ENCODE measurements at regions not wholly inside any gene's neighbourhood (a gene's known extent, or its start where the extent isn't known, plus 50 kb on each side); places are given as distances from the start of the nearest gene placed in this dataset.
"Not testable (repeated sequence)": the region's sequence is repeated elsewhere in the genome, so short reads cannot be mapped to it uniquely, and the experiment has no call there.

DNA sequence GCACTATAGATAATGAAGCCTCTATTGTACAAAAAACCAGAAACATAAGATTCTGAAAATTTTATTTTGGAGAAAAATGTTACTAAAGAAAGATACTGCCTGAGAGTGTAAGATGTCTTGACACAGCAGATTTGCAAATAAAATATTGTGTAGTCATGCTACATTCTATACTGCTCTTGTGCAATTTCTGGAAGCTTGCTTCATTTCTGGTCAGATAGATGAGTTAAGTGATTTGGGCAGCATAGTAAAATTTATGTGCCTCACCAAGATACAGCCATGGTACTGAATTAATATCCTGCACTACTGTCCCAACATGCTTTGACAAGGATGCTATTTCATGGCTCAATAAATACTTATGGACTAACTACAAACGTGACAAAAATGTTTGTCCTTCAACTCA lies 55.1 kb upstream of the STARD13 start:
- DNase-seq = no peak

DNA sequence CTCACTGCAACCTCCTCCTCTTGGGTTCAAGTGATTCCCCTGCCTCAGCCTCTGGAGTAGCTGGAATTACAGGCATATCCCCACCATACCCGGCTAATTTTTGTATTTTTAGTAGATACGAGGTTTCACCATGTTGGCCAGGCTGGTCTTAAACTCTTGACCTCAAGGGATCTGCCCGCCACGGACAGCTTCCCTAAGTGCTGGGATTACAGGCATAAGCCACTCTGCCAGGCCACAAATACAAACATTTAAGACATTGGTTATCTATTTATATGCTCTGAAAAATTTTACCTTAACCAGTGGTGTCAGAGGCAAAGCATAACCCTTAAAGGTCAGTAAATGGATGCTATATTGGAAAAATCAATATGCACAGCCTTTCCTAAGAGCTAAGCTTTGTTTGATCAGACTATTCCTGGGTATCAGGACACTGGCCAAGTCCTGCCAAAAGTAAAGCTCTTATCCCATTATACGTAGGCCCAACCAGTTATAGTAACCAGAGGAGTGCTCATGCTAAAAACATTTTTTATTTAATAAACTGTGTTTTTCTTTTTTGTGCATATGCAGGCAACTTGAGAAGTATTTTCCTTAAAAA lies 56.4 kb upstream of the STARD13 start:
- DNase-seq = no peak

DNA sequence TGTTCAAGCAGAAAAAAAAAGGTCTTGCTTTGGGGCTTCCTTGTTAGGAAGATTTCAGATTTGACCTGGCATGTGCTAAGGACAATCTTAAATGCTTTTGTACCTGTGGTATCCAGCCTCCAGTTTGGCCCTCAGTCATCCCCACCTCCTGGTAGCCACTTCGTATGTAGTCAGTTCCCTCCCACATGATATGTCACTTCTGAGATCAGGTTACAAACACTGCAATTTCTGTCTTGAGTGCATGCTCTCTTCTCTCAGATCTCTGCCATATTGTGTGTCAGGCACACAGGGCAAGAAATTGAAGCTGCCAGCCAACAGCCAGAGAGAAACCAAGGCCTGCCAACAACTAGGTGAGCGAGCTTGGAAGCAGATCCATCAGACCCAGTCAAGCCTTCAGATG lies 60.3 kb upstream of the STARD13 start:
- no peak for DNase-seq

DNA sequence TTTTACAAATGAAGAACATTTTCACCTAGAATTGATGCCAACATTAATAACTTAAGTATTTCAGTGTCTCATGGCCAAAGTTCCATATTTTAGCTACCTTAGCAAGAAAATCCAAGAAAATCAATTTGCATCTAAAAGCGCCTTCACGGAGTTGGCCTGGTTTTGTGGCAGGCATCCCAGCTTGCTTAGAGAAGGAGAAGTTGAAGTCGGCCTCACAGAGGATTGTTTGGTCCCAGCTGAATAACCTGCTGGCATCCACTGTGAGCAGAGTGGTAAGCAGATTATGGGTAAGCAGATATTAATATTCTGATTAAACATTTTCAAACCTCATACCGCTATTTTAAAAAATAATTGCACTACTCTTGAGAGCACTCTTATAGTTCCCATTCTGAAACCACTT lies 62.3 kb upstream of the STARD13 start:
- DNase-seq = no peak

DNA sequence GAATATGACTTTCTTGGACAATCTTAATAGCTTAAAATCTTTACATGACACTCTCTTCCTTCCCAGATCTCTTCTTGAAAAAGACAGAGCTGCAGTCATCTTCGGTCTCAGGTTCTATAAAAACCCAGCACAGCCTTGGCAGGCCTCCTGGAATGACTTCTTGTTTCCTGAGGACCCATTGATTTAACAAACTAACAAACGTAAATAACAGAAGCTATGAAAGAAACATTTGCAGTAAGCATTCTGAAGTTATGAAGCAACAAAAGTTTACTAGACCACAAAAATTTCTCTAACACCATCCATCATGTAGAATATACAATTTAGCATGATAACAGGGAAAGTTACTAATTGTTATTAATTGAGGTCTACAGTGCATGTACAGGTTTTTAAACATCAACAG lies 62.8 kb upstream of the STARD13 start:
- DNase-seq = no peak

DNA sequence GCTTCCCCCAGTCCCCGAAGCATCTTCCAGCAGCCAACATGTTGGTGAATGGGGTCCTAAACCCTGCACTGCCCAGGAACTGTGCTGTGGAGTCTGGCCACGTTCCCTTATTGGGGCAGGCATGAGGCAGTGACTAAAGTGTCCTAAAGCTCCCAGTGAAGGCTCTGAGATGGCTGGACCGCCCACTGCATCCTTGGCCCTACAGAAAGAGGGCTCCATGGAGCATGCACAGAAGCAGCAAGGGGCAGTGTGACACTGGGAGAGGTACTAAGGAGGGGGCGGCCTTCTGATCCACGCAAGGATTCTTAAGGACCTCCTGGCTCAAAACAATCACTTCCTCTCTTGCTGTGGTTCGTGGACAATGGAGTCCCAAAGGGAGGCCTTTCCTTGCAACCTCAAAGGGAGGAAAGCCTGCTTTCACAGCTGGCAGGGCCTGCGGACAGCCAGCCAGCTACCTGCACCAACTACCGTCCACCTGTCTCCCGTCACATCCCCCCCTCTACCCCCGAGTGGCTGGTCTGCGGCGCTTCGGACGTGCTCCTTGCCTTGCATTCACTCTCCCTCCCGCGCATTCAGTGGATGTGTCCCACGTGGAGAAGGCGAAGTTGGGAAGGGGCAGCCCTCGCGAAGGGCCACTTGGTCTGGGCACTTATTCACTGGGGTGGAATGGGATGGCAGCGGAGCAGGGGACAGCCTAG lies 63.9 kb upstream of the STARD13 start:
- no peak for DNase-seq

DNA sequence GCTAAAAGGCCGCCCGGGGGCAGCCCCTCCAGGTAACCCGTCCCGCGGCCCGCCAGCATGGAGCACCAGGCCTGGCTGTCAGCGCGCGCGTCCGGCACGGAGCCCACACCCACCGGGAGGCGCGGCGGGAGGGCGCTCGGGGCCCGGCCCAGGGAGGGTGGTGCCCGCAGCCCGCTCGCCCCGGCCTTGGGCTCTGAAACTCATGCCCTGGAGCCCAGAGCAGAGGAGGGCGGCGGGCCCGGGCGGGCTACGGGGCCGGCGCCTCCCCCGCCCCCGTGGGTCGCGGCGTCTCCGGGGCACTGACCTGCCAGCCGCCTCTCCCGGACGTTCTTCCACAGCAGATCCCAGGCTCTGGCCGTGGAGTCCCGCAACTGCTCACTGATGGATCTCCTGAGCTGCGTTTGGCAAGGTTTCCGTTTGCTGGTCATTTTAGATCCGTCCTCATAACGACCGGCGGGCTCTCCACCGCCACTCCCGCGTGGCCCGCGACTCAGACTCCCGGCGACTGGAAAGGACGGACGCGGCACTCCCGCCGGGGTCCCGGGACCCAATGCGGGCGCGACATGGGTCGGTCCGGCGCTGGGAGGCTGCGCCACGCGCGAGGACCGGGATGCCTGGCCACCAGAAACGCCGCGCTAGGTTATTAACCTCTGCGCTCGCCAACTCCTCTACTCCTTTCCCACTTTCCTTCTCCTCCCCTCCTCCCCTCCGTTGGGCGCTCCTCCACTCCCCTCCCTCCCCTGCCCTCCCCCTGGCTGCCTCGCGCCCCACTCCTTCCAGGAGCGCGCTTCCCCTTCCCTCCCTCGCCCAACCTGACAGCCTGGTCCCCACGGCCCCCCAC lies 64.7 kb upstream of the STARD13 start:
- no peak for DNase-seq

DNA sequence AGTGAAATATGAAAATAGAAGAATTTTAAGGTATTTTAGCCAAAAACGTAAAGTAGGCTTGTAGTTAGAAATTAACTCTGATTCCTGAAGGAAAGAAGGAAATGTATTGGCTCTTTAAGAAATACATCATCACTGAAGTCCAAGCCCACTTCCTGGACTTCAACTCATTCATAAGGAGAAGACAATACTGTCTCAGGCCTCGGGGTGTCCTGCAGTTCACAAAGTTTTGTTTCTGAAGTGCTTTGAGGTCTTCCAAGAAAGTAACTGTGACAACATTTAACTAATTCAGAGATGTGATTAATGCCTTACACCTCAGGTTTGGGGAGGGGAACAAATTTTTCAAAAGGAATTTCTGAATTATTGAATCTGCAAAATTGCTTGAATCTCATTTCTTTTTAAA lies 65.8 kb upstream of the STARD13 start:
- no peak for DNase-seq

DNA sequence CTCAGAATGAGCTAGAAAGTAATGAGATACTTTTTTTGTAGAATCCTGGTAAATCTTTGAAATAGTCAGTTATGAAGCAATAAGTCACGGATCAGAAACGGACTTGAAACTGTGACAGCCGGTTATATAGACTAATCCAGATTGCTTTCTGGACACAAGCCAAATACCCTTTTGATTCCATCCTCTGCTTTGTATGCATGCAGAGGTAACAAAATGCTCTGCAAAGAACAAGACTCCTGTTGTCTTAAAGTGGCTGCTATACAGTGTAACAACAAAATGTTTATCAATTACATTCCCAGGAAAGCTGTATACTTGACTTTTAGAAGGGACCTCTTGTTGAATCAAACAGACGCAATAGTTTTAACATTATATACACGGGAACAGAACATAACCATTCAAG lies 66.5 kb upstream of the STARD13 start:
- DNase-seq = no peak

DNA sequence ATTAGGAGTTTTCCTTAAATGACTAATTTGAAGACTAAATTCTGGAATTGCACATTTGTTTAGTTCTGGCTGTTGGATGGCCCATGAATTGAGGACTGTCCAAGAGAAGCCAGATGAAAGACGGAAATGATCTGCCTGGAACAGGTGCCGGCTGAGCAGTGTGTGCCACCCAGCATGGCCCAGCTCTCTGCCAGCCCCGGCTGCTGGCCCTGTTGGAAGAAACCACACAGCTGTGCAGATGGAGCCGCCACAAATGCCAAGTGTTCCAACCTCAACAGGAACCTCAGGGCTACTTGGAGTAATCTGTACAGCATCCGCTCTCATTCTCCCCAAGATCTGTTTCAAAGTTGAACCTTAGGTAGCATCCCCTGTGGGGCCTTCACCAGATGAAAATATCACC lies 67.0 kb upstream of the STARD13 start:
- no peak for DNase-seq

DNA sequence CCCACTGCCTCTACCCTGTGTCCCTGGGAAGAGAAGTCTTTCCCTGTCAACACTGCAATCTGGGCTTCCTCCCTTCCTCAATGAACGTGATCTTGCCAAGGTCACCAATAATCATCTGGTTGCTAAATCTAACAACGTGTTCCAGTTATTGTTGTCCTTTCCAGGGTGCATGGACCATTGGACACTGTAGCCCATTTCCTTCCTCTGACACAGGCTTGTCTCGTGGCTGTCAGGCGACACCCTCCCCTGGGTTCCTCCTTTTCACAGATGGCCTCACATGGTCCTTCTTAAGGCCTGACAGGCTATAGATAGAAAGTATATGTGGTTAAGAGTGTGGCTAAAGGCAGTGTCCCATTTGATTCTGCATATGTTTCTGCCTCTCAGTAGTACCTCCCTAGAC lies 67.7 kb upstream of the STARD13 start:
- DNase-seq = no peak

DNA sequence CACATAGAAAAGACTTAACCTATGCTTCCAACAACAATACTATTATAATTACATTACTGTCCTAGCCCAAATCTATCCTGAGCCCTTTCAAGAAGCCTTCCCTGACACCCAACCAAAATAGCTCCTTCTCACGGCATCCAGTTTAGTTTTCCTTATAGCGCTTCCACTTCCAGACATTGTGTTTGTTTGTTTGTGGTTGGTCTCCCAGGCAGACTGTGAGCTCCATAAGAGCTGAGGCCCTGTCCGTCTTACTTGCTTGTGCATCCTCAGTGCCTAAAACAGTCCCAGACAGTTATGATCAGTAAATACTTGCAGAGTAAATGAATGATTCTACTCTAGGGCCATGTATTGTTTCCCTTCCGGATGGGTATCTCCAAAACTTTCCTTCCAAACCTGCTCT lies 68.1 kb upstream of the STARD13 start:
- DNase-seq = no peak

DNA sequence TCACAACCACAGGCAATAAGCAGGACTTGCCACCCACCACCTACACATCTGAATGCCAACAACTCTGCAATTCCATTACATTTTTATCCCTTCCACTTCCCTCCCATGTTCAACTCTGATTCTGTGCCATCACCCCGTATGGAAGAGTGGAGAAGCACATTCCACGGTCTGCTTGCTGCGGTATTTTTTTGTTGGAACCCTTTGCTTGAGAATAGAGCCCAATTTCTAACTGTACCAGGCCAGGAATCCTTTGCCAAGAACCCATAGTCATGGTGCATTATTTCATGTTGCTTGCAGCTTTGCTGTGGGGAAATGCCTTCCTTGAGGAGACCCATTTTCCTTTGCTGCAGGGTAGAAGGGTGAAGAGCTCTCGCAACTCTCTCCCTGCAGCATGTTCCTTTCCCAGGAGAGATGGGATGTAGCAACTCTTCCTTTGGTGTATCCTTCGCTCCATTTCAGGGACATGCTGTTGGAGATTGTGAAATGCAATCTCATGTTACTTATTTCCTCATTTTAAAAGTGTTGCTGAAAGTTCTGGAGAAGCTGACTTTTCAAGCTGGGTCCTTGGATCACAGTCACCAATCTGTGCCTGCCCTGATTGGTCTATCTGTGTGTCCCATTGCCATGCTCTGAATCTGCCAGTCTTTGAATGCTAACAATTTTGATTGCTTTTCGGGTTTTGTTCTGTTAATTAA lies 69.8 kb upstream of the STARD13 start:
- DNase-seq = no peak

DNA sequence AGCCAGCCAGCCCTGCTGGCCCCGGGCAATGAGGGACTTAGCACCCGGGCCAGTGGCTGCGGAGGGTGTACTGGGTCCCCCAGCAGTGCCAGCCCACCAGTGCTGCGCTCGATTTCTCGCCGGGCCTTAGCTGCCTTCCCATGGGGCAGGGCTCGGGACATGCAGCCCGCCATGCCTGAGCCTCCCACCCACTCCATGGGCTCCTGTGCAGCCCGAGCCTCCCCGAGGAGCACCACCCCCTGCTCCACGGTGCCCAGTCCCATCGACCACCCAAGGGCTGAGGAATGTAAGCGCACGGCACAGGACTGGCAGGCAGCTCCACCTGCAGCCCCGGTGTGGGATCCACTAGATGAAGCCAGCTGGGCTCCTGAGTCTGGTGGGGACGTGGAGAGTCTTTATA lies 72.5 kb upstream of the STARD13 start:
- not testable (repeated sequence) for DNase-seq

DNA sequence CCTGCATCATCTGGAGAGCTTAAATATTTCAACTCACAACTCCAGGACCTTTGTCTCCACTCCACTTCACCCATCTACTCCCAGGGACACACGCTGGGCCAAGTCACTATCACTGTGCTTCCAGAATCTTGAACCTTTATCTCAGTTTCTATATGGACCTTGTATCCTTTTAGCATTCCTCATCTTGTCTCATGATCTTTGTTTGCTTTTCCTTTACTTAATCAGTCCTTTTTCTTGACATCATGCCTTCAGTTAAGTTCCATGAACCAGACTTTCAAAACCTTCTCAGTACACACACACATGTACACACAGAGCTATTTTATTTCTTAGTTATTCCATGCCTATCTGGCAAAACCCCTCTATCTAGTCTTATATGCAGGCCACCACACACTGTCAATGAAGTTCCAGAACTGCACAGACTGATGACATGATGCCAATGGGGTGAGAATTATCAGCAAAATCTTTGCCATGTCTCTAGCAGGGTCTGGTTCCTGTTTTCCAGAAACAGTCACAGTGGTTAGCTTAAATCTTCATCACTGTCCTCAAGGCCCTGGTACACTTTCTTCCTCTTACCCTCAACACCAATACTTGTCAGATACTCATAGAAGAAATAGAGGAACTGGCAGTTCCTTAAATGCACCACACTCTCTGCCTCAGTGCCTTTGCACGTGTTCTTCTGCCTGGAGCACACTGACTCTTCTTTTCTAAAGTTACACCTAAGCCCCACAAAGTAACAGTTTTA lies 77.6 kb upstream of the STARD13 start:
- DNase-seq = no peak

DNA sequence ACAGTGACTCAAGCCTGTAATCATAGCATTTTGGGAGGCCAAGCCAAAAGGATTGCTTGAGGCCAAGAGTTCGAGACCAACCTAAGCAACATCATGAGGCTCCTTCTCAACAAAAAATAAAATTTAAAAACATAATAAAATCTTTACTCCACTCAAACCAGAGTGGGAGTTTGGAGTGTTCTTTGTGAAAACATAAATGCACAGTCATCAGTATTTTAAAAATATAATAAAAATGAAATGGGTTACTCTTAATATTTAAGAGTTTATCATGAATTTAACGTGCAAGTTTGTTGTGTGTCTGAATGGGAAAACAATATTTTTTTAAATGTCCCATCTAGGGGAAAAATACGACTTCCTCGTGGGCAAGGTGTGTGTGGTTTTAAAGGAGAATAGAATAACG lies 78.6 kb upstream of the STARD13 start:
- DNase-seq = no peak

DNA sequence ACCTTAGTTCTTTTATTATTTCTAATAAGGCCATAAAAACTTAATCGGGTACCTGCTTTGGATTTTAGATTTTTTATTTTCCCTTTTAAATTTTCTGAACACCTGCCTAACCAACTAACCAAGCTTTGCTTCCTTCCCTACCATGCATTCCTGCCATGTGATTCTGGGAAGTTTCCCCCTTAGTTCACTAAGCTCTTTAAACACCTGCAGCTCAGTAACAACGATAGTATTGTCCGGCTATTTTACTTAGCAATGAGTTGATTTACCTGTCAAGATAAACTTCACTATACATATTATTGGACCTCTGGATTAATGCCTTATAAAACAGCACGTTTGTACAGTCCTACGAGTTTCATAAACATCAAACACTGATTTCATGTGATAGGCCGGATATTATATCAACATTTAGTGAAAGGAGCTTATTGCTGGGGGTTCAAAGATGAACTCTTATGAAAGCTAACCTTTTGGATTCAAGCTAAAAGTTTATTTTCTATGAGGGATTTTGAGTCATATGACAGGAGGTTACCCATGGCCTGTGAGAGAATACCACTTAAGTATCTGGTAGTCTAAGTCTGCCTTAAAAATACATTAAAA lies 81.0 kb upstream of the STARD13 start:
- DNase-seq = no peak

DNA sequence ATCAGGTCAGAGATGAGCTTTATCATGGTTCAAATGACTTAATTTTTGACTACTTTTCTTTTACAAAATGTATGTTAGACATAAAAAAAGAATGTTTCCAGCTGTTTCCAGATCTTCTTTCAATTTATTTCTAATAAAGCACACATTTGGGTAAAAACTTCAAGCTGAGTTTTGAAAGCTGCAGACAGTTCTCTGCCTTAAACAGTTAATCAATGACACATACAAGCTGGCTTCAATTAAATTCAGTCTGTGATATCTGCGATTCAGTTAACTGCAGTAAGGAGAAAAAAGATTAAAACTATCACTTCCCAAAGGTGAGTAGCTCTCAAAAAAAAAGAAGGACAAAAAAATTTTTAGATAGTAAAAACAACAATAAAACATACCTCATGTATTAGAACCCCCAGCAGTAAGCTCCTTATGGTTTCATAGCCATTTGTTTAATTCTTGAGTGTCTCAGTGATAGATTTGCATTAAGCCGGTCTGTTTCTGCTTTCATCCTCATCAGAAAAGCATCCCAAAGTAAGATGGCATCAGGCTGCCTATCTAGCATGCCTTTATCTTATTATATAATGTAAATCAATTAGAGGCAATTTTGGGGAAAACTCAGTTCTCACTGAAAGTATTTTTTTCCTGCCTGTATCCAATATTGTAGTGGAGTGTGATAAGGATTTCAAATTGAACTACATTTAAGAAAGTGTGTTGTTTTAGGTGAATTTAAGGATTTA lies 81.8 kb upstream of the STARD13 start:
- no peak for DNase-seq

DNA sequence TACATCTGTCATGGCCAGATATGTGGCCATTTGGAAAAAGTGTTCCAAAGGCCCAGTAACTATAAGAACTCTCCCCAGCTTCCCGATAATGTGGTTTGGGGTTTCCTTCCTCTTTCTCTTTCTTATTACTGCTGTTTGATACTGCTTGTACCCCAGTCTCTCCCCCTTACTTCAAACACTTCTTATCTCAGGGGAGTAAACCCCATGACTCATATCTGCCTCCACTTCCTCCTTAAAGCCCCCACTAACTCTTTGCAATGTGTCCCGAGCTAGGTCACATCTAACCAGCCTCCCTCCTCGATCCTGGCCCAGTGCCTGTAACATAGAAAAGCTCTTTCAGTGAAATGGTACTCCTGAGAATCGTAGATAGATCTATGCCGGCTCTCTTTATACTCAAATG lies 82.4 kb upstream of the STARD13 start:
- DNase-seq = no peak

DNA sequence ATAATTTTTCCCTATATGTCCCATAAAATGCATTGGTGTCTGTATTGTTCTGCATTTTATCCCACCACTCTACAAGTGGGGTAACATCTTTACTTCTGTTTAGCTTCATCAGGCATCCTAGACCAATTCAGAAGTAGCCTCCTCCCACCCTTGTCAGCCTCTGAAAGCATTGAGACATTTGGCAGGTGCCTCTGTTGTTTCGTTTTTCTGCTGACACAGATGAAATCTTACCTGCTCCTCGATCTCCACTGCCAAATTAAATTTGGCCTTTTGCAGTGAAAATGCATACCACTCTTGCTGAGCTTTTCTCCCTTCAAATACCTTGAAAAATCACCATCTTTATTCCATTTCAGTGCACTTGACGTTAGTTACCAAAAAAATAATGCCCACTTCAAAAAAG lies 83.5 kb upstream of the STARD13 start:
- no peak for DNase-seq

DNA sequence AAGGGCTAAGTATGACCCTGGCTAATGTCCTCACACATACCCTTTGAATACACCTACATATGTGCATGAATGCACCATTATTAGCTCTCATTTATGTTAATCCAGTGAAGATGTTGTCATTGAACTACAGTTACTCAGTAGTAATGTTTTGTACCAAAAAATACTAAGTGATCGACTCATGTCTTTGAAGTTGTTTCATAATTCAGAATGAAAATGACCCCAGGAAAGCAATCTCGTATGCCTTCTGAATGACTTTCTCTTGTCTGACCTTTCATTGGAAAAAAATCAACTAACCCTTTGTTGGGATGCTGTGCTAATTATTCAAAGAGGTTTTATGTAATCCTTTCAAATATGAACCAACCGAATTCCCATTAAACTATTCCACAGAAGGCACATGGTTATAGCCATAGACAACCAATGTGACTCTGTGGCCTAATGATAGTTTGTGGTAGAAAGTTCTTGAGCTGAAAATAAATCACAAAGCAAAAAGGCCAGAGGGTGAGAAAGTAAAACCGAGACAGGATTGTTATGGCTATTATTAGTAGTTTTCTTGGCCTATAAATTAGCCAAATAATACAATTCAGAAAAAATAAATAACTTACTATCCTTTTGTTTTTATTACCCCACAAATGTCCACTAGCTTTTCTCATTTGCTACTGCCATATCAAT lies 86.8 kb upstream of the STARD13 start:
- no peak for DNase-seq

Data from DMS 273 treated with DMSO at 0.1 percent for 48 hours (cell line).